Vagina (tissue), 2 donors: ENCODE measurements at regions not wholly inside any gene's neighbourhood (a gene's known extent, or its start where the extent isn't known, plus 50 kb on each side); places are given as distances from the start of the nearest gene placed in this dataset.

Experiments used
- CTCF ChIP-seq, 3 experiments: fragments of 450-650 bp in 2 of 3; fragments of 200-600 bp in 1 of 3; sonication (generic) in 1 of 3; IDR thresholded peaks; one replicate each; pipeline ENCODE4 v1.5.1; 2017 to 2019; ENCODE audit warnings: antibody characterized with exemption in 3 of 3, mild to moderate bottlenecking in 2 of 3, moderate library complexity in 2 of 3
- POLR2A ChIP-seq, 2 donors: fragments of 450-650 bp; IDR thresholded peaks; one replicate each; pipeline ENCODE4 v1.6.1; 2017; ENCODE audit warnings: antibody characterized with exemption in 2 of 2, mild to moderate bottlenecking in 2 of 2, moderate library complexity in 2 of 2
- POLR2AphosphoS5 ChIP-seq, 2 donors: sonication (generic); formaldehyde crosslinking; IDR thresholded peaks; one replicate each; pipeline ENCODE4 v1.9.0; 2017; ENCODE audit warnings: antibody characterized with exemption in 2 of 2, mild to moderate bottlenecking in 2 of 2, low read depth in 1 of 2; ENCODE audit not compliant: insufficient read depth in 1 of 2

- TF ChIP-seq POLR2A (IDR thresholded peaks at IDR 0.05) = no peak
- no peak for TF ChIP-seq CTCF (IDR thresholded peaks at IDR 0.05)
- TF ChIP-seq POLR2AphosphoS5 (IDR thresholded peaks at IDR 0.05; ENCODE audit: insufficient read depth in 1 of 2, low read depth in 1 of 2) = no peak
Observed at GRCh38 chr4:11514003-11514402, 85.3 kb upstream of the HS3ST1 start.
